OCI-LY1 (cell line): ENCODE measurements at regions not wholly inside any gene's neighbourhood (a gene's known extent, or its start where the extent isn't known, plus 50 kb on each side); places are given as distances from the start of the nearest gene placed in this dataset.

Source experiments
- EZH2 ChIP-seq: fragments of 200-600 bp; sonication (generic), shearing (Covaris generic); IDR thresholded peaks from 2 replicates; pipeline ENCODE4 v1.8.0; 2017; ENCODE audit warnings: borderline replicate concordance, mixed run types, mild to moderate bottlenecking, antibody characterized with exemption, low read length, moderate library complexity, mixed read lengths
- TF ChIP-seq, protein P1 (sequence below): fragments of 200-600 bp; sonication (generic), shearing (Covaris generic); IDR thresholded peaks from 2 replicates; pipeline ENCODE4 v1.5.1; 2017; ENCODE audit warnings: mild to moderate bottlenecking, antibody characterized with exemption, low read length, moderate library complexity, mixed read lengths

DNA sequence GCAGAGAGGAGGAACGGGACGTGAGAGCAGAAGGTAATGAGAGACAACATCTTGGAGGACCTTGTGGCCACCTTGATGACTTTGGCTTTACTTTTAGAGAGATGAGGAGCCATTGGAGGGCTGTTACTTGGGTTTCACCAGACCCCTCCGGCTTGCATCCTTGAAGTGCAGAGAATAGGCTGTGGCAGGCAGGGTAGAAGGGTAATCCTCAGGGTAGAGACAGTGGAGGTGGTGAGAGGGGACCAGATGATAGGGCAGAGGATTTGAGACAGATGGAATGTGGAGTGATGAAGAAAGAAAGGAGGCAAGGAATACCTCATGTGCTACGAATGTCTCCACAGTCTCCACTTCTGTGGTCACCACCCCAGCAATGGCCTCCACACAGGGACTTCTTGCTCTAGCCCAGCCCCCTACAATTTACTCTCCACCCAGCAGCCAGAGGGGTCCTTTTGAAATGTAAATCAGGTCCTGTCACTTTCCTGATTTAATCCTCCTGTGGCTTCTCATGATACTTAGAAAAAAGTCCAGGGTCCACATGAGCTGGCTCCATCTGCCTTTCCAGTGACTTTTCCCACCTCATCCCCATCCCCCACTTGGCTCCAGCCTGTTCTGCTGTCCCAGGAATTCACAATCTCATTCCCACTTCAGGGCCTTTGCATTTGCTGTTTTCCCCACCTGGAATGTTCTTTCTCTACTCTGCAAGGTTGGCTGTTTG is 115.0 kb downstream of the PJA1 start:
- TF ChIP-seq, protein P1, sequence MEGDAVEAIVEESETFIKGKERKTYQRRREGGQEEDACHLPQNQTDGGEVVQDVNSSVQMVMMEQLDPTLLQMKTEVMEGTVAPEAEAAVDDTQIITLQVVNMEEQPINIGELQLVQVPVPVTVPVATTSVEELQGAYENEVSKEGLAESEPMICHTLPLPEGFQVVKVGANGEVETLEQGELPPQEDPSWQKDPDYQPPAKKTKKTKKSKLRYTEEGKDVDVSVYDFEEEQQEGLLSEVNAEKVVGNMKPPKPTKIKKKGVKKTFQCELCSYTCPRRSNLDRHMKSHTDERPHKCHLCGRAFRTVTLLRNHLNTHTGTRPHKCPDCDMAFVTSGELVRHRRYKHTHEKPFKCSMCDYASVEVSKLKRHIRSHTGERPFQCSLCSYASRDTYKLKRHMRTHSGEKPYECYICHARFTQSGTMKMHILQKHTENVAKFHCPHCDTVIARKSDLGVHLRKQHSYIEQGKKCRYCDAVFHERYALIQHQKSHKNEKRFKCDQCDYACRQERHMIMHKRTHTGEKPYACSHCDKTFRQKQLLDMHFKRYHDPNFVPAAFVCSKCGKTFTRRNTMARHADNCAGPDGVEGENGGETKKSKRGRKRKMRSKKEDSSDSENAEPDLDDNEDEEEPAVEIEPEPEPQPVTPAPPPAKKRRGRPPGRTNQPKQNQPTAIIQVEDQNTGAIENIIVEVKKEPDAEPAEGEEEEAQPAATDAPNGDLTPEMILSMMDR = no peak
- no peak for TF ChIP-seq EZH2
